Endothelial cell of umbilical vein (primary cell): ENCODE measurements at regions not wholly inside any gene's neighbourhood (a gene's known extent, or its start where the extent isn't known, plus 50 kb on each side); places are given as distances from the start of the nearest gene placed in this dataset.

Experiments
- EZH2 ChIP-seq: IDR thresholded peaks from 2 replicates; pipeline ENCODE4 v1.6.1; 2012; ENCODE audit warnings: borderline replicate concordance, low read depth, mild to moderate bottlenecking, moderate library complexity, low read length, inconsistent platforms; ENCODE audit not compliant: severe bottlenecking
- GATA2 ChIP-seq: IDR thresholded peaks from 2 replicates; pipeline ENCODE4 v1.7.0; 2011; ENCODE audit warnings: low read depth, mild to moderate bottlenecking, moderate library complexity, mixed read lengths, low read length; ENCODE audit not compliant: insufficient read length, insufficient read depth
- JUN ChIP-seq: IDR thresholded peaks from 2 replicates; pipeline ENCODE4 v1.6.1; 2011; ENCODE audit warnings: borderline replicate concordance, low read depth; ENCODE audit not compliant: insufficient read length, insufficient read depth
- MYC ChIP-seq: IDR thresholded peaks from one replicate; pipeline ENCODE4 v1.6.1; 2011; ENCODE audit warnings: mild to moderate bottlenecking, low read depth, low read length
- POLR2A ChIP-seq: IDR thresholded peaks from 2 replicates; pipeline ENCODE4 v1.6.1; 2012; ENCODE audit warnings: low read depth, mild to moderate bottlenecking, control low read depth, low read length
- POLR2AphosphoS5 ChIP-seq: IDR thresholded peaks from 2 replicates; pipeline ENCODE4 v1.6.1; 2012; ENCODE audit warnings: low read depth, mild to moderate bottlenecking, control low read depth, low read length, moderate library complexity; ENCODE audit not compliant: insufficient read depth
- TF ChIP-seq, protein P1 (sequence below), 2 donors: IDR thresholded peaks; 1 replicate in 1 of 2; 2 replicates in 1 of 2; pipeline ENCODE4 v1.5.1; 2011; ENCODE audit warnings: low read length in 2 of 2, mild to moderate bottlenecking in 2 of 2, moderate library complexity in 2 of 2, control low read depth in 1 of 2, inconsistent platforms in 1 of 2, low read depth in 1 of 2; ENCODE audit not compliant: insufficient read depth in 1 of 2; ENCODE audit errors: extremely low read depth in 1 of 2
- TF ChIP-seq, protein P2 (sequence below): IDR thresholded peaks from 2 replicates; pipeline ENCODE4 v1.6.1; 2011; ENCODE audit not compliant: insufficient read depth, insufficient read length

DNA sequence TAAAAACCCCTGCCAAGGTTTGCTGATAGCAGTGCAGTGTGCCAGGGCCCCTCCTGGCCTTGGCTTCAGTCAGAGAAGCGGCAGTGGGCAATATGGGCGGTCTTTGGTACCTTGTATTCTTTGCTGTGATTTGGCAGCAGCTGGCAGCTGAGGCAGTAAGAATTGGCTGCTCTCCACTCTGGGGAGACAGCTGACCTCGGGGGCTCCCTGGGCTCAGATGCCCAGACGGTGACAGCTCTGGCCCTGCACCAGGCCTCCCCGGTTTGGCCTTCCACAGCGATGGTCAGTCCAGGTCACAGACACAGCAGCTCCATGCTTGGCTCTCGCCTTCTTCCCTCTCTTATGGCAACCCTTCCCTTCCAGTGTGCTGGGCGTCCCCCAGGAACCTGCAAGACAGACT is 330.9 kb downstream of the BCOR start:
- TF ChIP-seq, protein P1, sequence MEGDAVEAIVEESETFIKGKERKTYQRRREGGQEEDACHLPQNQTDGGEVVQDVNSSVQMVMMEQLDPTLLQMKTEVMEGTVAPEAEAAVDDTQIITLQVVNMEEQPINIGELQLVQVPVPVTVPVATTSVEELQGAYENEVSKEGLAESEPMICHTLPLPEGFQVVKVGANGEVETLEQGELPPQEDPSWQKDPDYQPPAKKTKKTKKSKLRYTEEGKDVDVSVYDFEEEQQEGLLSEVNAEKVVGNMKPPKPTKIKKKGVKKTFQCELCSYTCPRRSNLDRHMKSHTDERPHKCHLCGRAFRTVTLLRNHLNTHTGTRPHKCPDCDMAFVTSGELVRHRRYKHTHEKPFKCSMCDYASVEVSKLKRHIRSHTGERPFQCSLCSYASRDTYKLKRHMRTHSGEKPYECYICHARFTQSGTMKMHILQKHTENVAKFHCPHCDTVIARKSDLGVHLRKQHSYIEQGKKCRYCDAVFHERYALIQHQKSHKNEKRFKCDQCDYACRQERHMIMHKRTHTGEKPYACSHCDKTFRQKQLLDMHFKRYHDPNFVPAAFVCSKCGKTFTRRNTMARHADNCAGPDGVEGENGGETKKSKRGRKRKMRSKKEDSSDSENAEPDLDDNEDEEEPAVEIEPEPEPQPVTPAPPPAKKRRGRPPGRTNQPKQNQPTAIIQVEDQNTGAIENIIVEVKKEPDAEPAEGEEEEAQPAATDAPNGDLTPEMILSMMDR (IDR thresholded peaks at IDR 0.05; ENCODE audit: extremely low read depth in 1 of 2, insufficient read depth in 1 of 2, low read depth in 1 of 2, low read length in 2 of 2) = no peak
- TF ChIP-seq EZH2 = no peak
- TF ChIP-seq POLR2A = no peak
- TF ChIP-seq JUN = no peak
- TF ChIP-seq, protein P2, sequence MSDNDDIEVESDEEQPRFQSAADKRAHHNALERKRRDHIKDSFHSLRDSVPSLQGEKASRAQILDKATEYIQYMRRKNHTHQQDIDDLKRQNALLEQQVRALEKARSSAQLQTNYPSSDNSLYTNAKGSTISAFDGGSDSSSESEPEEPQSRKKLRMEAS = no peak
- no peak for TF ChIP-seq POLR2AphosphoS5
- TF ChIP-seq GATA2 = no peak
- TF ChIP-seq MYC = no peak
